ENCODE measurements at regions not wholly inside any gene's neighbourhood (a gene's known extent, or its start where the extent isn't known, plus 50 kb on each side); places are given as distances from the start of the nearest gene placed in this dataset.

GRCh38 chr11:127383026-127383425 lies 382.5 kb upstream of the KIRREL3 start:
- Mint-ChIP-seq H3K27me3 (ENCODE audit: low read depth) (peaks cover 13% of the 10 kb centered on the region), H3K4me3 (ENCODE audit: unreplicated experiment) (no peak overlapping the region)

DNA sequence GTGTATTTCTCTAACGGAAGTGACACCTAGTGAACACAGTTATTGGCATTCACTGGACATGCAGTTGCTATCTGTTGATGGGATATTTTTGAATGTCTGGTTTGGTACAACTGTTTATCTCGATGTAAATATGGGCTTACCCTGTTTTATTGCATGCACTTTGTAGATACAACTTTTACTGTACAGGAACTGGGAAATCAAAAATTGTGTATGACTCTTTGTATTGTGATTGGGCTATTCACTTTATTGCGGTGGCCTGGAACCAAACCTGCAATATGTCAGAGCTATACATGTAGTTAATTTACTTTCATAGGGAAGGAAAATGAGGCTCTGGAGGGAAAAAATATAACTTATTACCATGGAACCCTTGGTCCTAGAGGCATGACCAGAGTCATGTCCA lies 380.7 kb upstream of the KIRREL3 start:
- H3K4me3 Mint-ChIP-seq (ENCODE audit: unreplicated experiment) = no peak overlapping the region
- H3K4me1 Mint-ChIP-seq (ENCODE audit: low read depth) = no peaks in the 10 kb centered on the region
- no peaks in the 10 kb centered on the region for H3K9me3 Mint-ChIP-seq (ENCODE audit: low read depth)
- peaks cover 13% of the 10 kb centered on the region for H3K27me3 Mint-ChIP-seq (ENCODE audit: low read depth)
- no peak for DNase-seq (ENCODE audit: low spot score)
- H3K36me3 Mint-ChIP-seq (ENCODE audit: low read depth) = no peaks in the 10 kb centered on the region
- no peak for TF ChIP-seq CTCF (IDR thresholded peaks at IDR 0.05)
- no peak overlapping the region for H3K27ac Mint-ChIP-seq (ENCODE audit: unreplicated experiment)

More at GRCh38 chr11:127383026-127383425, 382.5 kb upstream of the KIRREL3 start:
- Mint-ChIP-seq H3K36me3 (ENCODE audit: low read depth) (no peaks in the 10 kb centered on the region), H3K27ac (ENCODE audit: unreplicated experiment) (no peak overlapping the region), H3K4me1 (ENCODE audit: low read depth) (no peaks in the 10 kb centered on the region), H3K9me3 (ENCODE audit: low read depth) (no peaks in the 10 kb centered on the region)
- DNase-seq (ENCODE audit: low spot score) = no peak
- no peak for TF ChIP-seq CTCF (IDR thresholded peaks at IDR 0.05)

DNA sequence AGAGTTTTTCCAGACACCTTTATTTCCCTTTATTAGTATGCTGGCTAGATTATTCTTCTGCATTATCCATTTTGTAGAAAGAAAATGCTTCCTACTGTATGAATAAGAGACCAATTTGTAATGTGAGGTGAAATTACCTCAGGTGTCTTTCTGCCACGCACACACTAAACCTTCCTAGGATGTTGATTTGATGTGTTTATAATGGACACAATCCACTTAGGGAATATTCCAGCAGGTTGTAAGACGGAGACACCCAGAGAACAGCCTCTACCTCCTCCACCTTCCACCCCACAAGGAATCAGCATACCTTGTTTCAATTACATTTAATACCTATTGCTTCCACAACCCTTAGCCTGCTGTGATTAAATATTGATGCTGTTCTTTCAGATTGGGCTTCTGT lies 379.1 kb upstream of the KIRREL3 start:
- H3K27me3 Mint-ChIP-seq (ENCODE audit: low read depth) = peaks cover 13% of the 10 kb centered on the region
- no peak overlapping the region for H3K27ac Mint-ChIP-seq (ENCODE audit: unreplicated experiment)
- TF ChIP-seq CTCF (IDR thresholded peaks at IDR 0.05) = no peak
- H3K9me3 Mint-ChIP-seq (ENCODE audit: low read depth) = no peaks in the 10 kb centered on the region
- H3K36me3 Mint-ChIP-seq (ENCODE audit: low read depth) = no peaks in the 10 kb centered on the region
- H3K4me3 Mint-ChIP-seq (ENCODE audit: unreplicated experiment) = no peak overlapping the region
- DNase-seq (ENCODE audit: low spot score) = no peak
- H3K4me1 Mint-ChIP-seq (ENCODE audit: low read depth) = no peaks in the 10 kb centered on the region

DNA sequence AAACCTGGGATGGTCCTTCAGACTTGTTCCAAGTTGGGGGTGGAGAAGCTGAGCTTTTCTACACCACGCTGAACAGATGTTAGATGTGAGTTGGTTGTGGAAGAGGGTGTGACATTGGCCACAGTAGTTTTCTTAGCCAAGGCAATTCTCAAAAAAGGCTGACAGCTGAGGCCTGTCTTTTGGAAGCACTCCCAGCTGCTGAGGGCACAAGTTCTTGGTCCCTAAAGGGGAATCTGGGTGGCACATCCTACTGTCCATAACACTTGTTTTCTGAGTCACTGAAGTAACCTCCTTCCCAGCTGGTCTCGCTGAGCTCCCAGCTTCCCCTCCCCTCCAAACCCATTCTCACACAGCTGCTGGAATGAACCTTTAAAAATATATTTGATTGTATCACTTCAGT lies 375.7 kb upstream of the KIRREL3 start:
- H3K4me3 Mint-ChIP-seq (ENCODE audit: unreplicated experiment) = no peak overlapping the region
- peaks cover 9% of the 10 kb centered on the region for H3K27me3 Mint-ChIP-seq (ENCODE audit: low read depth)
- H3K4me1 Mint-ChIP-seq (ENCODE audit: low read depth) = no peaks in the 10 kb centered on the region
- H3K36me3 Mint-ChIP-seq (ENCODE audit: low read depth) = no peaks in the 10 kb centered on the region
- no peak overlapping the region for H3K27ac Mint-ChIP-seq (ENCODE audit: unreplicated experiment)
- no peak for DNase-seq (ENCODE audit: low spot score)
- H3K9me3 Mint-ChIP-seq (ENCODE audit: low read depth) = no peaks in the 10 kb centered on the region
- TF ChIP-seq CTCF (IDR thresholded peaks at IDR 0.05) = no peak

- TF ChIP-seq CTCF (IDR thresholded peaks at IDR 0.05) = no peak
- Mint-ChIP-seq H3K27ac (ENCODE audit: unreplicated experiment) (no peak overlapping the region), H3K27me3 (ENCODE audit: low read depth) (no peaks in the 10 kb centered on the region), H3K36me3 (ENCODE audit: low read depth) (no peaks in the 10 kb centered on the region), H3K4me3 (ENCODE audit: unreplicated experiment) (no peak overlapping the region), H3K4me1 (ENCODE audit: low read depth) (no peaks in the 10 kb centered on the region), H3K9me3 (ENCODE audit: low read depth) (no peaks in the 10 kb centered on the region)
- no peak for DNase-seq (ENCODE audit: low spot score)
Measured at GRCh38 chr11:127369356-127369755, 368.8 kb upstream of the KIRREL3 start.
